ENCODE measurements at regions not wholly inside any gene's neighbourhood (a gene's known extent, or its start where the extent isn't known, plus 50 kb on each side); places are given as distances from the start of the nearest gene placed in this dataset.

DNA sequence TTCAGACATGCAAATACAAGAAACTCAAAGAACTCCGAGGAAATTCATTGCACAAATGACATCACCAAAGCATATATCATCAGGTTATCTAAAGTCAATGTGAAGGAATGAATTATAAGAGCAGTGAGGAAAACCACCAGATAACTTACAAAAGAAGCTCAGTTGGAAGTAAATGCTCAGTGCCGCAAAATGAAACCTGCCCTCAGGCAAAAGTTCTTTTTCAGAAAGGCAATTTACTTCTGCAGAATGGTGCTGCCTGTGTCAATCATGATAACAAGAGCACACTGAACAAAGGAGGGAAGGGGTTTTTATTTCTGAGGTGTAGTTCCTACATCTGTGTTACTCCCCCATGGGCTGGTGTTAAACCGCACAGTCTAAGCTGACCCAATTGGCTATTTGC is 550.6 kb upstream of the SEMA3D start:
- TF ChIP-seq POLR2A (IDR thresholded peaks at IDR 0.05) = no peak
- TF ChIP-seq, protein P1, sequence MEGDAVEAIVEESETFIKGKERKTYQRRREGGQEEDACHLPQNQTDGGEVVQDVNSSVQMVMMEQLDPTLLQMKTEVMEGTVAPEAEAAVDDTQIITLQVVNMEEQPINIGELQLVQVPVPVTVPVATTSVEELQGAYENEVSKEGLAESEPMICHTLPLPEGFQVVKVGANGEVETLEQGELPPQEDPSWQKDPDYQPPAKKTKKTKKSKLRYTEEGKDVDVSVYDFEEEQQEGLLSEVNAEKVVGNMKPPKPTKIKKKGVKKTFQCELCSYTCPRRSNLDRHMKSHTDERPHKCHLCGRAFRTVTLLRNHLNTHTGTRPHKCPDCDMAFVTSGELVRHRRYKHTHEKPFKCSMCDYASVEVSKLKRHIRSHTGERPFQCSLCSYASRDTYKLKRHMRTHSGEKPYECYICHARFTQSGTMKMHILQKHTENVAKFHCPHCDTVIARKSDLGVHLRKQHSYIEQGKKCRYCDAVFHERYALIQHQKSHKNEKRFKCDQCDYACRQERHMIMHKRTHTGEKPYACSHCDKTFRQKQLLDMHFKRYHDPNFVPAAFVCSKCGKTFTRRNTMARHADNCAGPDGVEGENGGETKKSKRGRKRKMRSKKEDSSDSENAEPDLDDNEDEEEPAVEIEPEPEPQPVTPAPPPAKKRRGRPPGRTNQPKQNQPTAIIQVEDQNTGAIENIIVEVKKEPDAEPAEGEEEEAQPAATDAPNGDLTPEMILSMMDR (IDR thresholded peaks at IDR 0.05 in 8 of 11, conservative IDR thresholded peaks at IDR 0.05 in 3 of 11) = no peak

All from spleen (tissue), 7 donors.